Bone marrow (tissue), 2 donors: ENCODE measurements at regions not wholly inside any gene's neighbourhood (a gene's known extent, or its start where the extent isn't known, plus 50 kb on each side); places are given as distances from the start of the nearest gene placed in this dataset.
"Not testable (repeated sequence)": the region's sequence is repeated elsewhere in the genome, so short reads cannot be mapped to it uniquely, and the experiment has no call there.

Source experiments
- DNase-seq, 2 donors: peaks; one replicate each; lab custom pipeline; 2025; lab: John Stamatoyannopoulos, UW

GRCh38 chr5:2102819-2103776, 220.4 kb upstream of the IRX4 start:
- no peak for DNase-seq

GRCh38 chr5:2101685-2102084, 219.0 kb upstream of the IRX4 start:
- no peak for DNase-seq

- DNase-seq, result no peak
Measured at GRCh38 chr5:2096887-2097505, 214.3 kb upstream of the IRX4 start.

GRCh38 chr5:2095011-2095410, 212.3 kb upstream of the IRX4 start:
- no peak for DNase-seq

- no peak for DNase-seq
Measured at GRCh38 chr5:2094616-2094995, 211.9 kb upstream of the IRX4 start.

- no peak for DNase-seq
Measured at GRCh38 chr5:2093859-2094615, 211.3 kb upstream of the IRX4 start.

- no peak for DNase-seq
Measured at GRCh38 chr5:2091921-2092320, 209.2 kb upstream of the IRX4 start.

- no peak for DNase-seq
Measured at GRCh38 chr5:2087980-2088379, 205.3 kb upstream of the IRX4 start.

GRCh38 chr5:2075365-2075764, 192.6 kb upstream of the IRX4 start:
- DNase-seq, result no peak

GRCh38 chr5:2071562-2071961, 188.8 kb upstream of the IRX4 start:
- DNase-seq, result no peak

GRCh38 chr5:2070787-2071186, 188.1 kb upstream of the IRX4 start:
- DNase-seq, result not testable (repeated sequence)

- DNase-seq, result no peak
Measured at GRCh38 chr5:2068531-2068930, 185.8 kb upstream of the IRX4 start.

GRCh38 chr5:2066373-2066772, 183.6 kb upstream of the IRX4 start:
- no peak for DNase-seq

GRCh38 chr5:2063380-2063779, 180.7 kb upstream of the IRX4 start:
- DNase-seq, result not testable (repeated sequence)

GRCh38 chr5:2052687-2053086, 170.0 kb upstream of the IRX4 start:
- no peak for DNase-seq

GRCh38 chr5:2049876-2050275, 167.2 kb upstream of the IRX4 start:
- no peak for DNase-seq

GRCh38 chr5:2048664-2049063, 165.9 kb upstream of the IRX4 start:
- no peak for DNase-seq

- no peak for DNase-seq
Measured at GRCh38 chr5:2047341-2047927, 164.7 kb upstream of the IRX4 start.

GRCh38 chr5:2044041-2044440, 161.3 kb upstream of the IRX4 start:
- DNase-seq, result no peak

GRCh38 chr5:2039180-2039531, 156.4 kb upstream of the IRX4 start:
- no peak for DNase-seq

GRCh38 chr5:2038321-2039179, 155.8 kb upstream of the IRX4 start:
- DNase-seq, result peak; percentile 12 to 15
